COLO829 (cell line): ENCODE measurements at regions not wholly inside any gene's neighbourhood (a gene's known extent, or its start where the extent isn't known, plus 50 kb on each side); places are given as distances from the start of the nearest gene placed in this dataset.
"Not testable (repeated sequence)": the region's sequence is repeated elsewhere in the genome, so short reads cannot be mapped to it uniquely, and the experiment has no call there.

ENCODE experiments used
- DNase-seq: peaks from one replicate; pipeline ENCODE4 v3.0.0; 2012; ENCODE audit warnings: low spot score

DNA sequence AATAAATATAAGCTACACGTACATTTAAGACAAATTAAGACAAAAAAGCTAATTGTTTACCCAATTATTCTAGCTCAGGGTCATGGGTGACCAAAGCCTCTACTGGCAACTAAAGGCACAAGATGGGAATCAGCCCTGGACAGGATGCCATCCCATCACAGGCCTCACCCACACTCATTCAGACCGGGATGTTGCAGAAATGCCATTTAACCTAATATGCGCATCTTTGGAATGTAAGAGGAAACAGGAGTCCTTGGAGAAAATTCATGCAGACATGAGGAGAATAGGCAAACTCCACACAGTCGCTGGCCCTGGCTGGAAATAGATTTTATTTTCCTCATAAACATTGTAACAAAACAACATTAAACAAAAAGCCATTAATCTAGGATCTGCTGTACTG is 2003.8 kb upstream of the CDH9 start:
- no peak for DNase-seq

GRCh38 chr5:29040404-29040803 is 2002.0 kb upstream of the CDH9 start:
- DNase-seq, result no peak

DNA sequence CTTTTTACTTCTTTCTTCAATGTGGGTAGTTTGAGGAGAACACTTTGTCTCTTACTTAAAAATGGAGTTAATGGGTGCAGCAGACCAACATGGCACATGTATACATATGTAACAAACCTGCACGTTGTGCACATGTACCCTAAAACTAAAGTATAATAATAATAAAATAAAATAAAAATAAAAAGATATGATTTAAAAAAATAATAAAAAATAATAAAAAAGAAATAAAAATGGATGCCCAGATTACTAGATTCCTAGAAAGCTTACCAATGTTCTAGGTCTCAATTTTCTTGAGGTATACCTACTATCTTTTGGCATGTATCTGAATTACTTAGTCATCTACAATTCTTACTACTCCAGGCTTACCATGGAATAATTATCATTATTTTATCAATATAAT is 2001.6 kb upstream of the CDH9 start:
- DNase-seq, result no peak

- no peak for DNase-seq
These were observed 1999.3 kb upstream of the CDH9 start for GRCh38 chr5:29037716-29038115.

DNA sequence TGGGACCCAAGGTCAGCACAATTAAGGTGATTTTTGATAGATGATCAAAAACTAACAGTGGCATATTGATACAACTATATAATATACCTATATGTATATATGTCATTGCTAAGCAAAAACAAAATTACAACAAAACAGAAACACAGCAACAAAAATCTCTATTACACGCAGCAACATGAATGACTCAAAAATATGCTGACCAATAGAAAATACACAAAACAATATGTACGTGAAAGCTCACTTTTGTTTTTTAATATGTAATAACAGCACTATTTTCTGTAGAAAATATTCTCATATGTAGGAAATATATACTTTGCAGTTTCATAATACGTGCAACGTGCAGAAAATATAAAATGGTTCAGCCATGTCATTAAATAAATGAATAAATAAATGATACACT is 1985.7 kb upstream of the CDH9 start:
- no peak for DNase-seq

GRCh38 chr5:29023541-29023940 is 1985.2 kb upstream of the CDH9 start:
- no peak for DNase-seq

DNA sequence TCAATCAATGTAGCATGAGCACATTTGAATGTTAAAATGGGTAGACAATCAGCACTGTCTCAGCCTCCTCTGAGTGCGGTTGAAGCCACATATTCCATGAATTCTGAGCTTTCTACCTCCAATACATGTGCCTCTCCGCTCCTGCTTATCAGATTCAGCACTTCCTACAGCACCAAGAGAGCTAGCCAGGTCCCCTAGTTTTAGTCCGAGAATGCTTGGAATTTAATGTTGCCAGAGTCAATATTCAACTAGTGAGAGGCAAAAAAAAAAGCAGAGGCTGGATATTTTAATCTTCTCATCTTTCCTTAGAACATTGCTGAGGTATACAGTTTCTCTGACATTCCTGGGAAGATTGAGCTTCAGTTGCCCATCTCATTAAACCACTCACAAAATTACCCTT is 1979.1 kb upstream of the CDH9 start:
- no peak for DNase-seq

GRCh38 chr5:29016067-29016466 is 1977.7 kb upstream of the CDH9 start:
- DNase-seq, result no peak

DNA sequence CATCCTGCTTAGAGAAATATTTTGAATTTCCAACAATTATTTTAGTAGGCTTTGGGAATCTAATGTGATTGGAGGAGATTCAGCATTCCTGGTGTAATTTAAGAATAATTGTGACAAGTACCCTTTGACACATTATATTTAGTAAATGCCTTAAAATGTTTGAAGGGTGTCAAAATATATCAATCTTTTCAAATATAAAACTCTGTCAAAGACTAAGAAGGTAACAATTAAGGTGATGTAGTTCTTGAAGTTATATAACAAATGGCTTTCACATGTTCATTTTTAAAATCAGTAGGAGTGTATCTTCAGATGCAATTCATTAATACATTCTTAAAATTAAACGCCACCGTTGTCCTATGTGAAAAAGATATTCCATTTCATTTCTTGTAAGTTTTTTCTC is 1977.1 kb upstream of the CDH9 start:
- no peak for DNase-seq

DNA sequence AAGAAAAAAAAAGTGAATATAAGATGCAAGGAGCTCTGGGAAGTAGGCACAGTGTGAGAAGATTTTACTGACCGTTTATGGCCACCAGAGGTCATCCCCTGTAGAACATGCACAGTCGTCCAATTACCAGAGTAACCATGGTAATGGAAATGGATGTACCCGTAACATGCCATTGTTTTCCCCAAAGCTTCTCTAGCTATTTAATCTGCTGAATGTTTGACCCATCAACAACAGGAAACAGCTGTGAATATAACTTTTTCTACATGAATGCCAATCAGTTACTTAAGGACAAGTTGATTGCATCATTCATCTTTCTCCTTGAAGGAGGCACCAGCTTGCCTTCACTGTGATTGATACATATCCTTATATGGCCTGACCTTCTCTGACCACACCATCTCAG is 1967.0 kb upstream of the CDH9 start:
- DNase-seq, result no peak

GRCh38 chr5:29002481-29002880 is 1964.1 kb upstream of the CDH9 start:
- DNase-seq, result no peak

- no peak for DNase-seq
These were observed 1963.3 kb upstream of the CDH9 start for GRCh38 chr5:29001666-29002065.

DNA sequence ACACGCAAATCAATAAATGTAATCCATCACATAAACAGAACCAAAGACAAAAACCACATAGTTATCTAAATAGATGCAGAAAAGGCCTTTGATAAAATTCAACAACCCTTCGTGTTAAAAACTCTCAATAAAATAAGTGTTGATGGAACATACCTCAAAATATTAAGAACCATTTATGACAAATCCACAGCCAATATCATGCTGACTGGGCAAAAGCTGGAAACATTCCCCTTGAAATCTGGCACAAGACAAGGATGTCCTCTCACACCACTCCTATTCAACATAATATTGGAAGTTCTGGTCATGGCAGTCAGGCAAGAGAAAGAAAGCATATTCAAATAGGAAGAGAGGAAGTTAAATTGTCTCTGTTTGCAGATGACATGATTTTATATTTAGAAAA is 1946.3 kb upstream of the CDH9 start:
- DNase-seq, result no peak

DNA sequence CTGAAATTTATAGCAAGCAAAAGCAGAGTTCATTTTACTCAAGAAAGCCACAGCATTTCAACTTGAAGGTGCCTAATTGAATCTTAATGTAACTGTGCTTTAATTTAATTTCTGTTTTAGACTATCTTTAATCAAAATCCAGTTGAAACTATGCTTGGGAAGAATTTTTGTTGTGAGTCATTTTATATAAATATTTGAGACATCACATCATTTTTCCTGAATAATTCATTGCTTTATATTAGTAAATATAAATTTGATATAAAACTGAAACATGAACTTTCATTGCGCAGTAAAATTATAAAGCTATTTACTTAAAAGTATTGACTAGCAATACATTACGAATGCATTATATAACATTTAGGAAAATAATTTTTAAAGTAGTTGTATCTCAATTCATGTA is 1937.1 kb upstream of the CDH9 start:
- DNase-seq, result no peak

DNA sequence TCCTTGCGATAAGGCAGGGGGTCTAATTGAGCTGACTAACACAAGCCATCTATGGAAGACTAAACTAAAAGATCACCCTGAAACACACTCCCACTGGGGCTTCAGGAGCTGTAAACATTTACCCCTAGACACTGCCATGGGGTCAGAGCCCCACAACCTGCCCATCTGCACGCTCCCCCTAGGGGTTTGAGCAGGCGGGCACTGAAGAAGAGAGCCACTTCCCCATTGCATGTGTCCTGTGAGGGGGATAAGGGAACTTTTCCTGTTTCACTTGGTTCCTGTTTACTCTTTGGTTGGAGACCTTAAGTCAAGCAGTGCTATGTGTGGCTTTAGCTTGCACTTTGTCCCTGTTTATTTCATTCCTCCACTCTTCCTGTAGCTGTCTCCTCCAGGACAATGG is 1929.5 kb upstream of the CDH9 start:
- no peak for DNase-seq

- DNase-seq, result no peak
These were observed 1923.4 kb upstream of the CDH9 start for GRCh38 chr5:28961816-28962215.

DNA sequence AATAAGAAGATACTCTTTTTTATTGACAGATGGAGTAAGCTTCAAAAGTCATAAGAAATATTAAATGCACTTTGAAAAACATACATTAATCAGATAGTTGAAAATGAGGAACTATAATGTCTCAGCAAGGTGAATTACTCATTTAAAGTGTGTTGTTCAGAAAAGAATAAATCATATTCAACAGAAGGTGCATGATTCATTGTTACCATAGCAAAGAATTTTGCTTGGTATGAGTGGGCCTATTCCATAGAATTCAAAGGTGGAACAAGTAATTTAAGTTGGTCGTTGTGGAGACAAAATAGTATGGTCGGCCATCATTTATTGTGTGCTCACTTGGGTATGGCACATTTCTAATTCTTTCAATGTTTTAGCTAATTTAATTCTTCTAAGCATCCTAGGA is 1920.2 kb upstream of the CDH9 start:
- no peak for DNase-seq

- DNase-seq, result no peak
These were observed 1919.1 kb upstream of the CDH9 start for GRCh38 chr5:28957450-28957849.

DNA sequence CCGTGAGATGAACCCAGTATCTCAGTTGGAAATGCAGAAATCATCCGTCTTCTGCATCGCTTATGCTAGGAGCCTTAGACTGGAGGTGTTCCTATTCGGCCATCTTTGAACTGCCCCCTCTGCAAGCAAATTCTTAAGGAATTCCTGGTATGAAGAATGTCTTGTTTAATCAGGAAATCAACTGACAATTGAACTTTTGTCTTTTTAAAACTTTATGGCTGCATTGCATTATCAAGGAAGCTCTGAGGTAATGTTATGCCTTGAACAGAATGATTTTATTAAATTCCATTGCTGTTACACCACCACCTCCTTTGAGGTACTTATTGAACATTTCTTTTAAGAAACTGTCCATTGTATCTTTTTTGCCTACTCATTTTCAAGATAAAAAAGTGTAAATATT is 1915.7 kb upstream of the CDH9 start:
- no peak for DNase-seq

DNA sequence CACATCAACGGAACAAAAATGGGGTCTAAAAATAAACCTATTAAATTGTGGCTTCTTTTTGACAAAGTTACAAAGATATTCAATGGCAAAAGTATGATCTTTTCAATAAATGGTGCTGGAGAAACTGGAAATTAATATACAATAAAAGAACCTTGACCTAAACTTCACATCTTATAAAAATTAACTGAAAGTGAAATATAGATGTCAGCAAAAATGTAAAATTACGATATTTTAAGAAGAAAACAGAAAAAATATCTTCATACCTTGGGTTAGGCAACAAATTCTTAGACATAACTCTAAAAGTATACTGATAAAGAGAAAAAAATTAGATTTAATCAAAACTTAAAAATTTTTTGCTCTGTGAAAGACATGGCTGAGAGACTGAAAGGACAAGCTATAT is 1909.5 kb upstream of the CDH9 start:
- DNase-seq, result no peak

DNA sequence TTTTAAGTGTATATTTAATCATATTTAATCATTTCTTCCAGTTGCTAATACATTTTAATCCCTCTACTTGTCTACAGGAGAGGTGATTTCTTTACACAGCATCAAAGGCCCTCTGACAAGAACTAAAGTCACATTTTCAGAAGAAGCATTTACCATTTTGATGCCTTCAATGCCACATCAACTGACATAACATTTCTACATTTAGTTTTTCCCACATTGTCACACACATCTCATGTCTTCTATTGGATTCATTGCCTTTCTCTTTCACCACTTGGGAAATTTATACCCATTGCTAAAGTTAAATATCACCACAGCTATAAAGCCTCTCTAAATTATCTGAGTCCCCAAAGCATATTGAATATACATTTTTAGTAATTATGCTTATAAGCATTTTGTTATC is 1907.5 kb upstream of the CDH9 start:
- no peak for DNase-seq

GRCh38 chr5:28929366-28929765 is 1891.0 kb upstream of the CDH9 start:
- not testable (repeated sequence) for DNase-seq

GRCh38 chr5:28928327-28928790 is 1890.0 kb upstream of the CDH9 start:
- not testable (repeated sequence) for DNase-seq

- DNase-seq, result no peak
These were observed 1889.4 kb upstream of the CDH9 start for GRCh38 chr5:28927559-28928326.
